SK-N-MC (cell line): ENCODE measurements at regions not wholly inside any gene's neighbourhood (a gene's known extent, or its start where the extent isn't known, plus 50 kb on each side); places are given as distances from the start of the nearest gene placed in this dataset.

ENCODE experiments used
- EZH2 ChIP-seq: fragments of 200-600 bp; sonication (generic); IDR thresholded peaks from one replicate; pipeline ENCODE4 v1.6.1; 2017; ENCODE audit warnings: antibody characterized with exemption
- POLR2AphosphoS5 ChIP-seq: IDR thresholded peaks from 2 replicates; pipeline ENCODE4 v1.6.1; 2012; ENCODE audit warnings: mild to moderate bottlenecking, low read depth, low read length, borderline replicate concordance

DNA sequence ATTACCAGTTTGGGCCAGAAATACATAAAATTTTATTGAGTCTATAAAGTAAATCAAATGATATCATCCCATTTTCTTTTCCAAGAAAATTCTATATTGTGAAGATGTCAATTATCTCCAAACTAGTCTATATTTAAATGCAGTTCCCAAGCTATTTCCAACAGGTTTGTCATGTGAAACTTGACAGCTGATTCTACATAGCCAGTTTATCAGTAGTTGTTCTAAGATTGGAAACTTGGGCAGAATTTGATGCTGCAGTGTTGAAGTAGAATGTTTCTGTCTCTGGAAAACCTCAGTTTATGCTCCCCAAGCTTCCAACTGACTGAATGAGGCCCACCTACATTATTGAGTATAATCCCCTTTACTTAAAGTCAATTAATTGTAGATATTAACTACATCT is 994.1 kb downstream of the PCDH7 start:
- no peak for TF ChIP-seq EZH2
- no peak for TF ChIP-seq POLR2AphosphoS5
